ENCODE measurements at regions not wholly inside any gene's neighbourhood (a gene's known extent, or its start where the extent isn't known, plus 50 kb on each side); places are given as distances from the start of the nearest gene placed in this dataset.

- TF ChIP-seq CTCF (IDR thresholded peaks at IDR 0.05) (no peak), POLR2A (IDR thresholded peaks at IDR 0.05) (no peak)
Observed at GRCh38 chr10:90079819-90080218, 378.4 kb downstream of the KIF20B start.

Measured in body of pancreas (tissue), 4 donors.